ENCODE measurements at regions not wholly inside any gene's neighbourhood (a gene's known extent, or its start where the extent isn't known, plus 50 kb on each side); places are given as distances from the start of the nearest gene placed in this dataset.
A peak's percentile ranks its signal among the peaks of the same experiment; 100 is the strongest.

DNA sequence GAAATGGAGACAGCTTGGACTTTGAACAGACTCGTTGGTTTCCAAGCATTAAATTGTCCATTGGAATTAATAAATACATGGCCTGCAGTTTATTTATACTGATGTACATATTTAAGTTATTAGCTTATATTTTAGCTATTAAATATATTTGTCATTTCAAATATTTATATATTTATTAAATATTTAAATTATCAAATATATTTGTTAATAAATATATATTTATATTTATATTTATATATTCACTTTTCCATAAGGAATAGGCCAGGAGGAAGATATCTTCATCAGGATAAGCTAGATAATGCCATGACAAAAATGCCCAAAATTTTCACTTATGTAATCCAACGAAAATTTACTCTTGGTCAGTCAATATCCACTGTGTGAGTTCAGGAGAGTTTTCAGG is 229.9 kb downstream of the ZNF608 start:
- Histone ChIP-seq H3K9me3 (no peaks in the 10 kb centered on the region), H3K36me3 (no peaks in the 10 kb centered on the region), H3K4me1 (no peaks in the 10 kb centered on the region), H3K27ac (no peak overlapping the region), H3K4me3 (no peak overlapping the region), H3K27me3 (no peaks in the 10 kb centered on the region)
- DNase-seq = no peak
- intact Hi-C loops (cut with DNase I) = no loop called here
- WGBS, 2 donors = 48 to 55% methylated on average over 2 of the region's 2 CpGs
- TF ChIP-seq, protein P1, sequence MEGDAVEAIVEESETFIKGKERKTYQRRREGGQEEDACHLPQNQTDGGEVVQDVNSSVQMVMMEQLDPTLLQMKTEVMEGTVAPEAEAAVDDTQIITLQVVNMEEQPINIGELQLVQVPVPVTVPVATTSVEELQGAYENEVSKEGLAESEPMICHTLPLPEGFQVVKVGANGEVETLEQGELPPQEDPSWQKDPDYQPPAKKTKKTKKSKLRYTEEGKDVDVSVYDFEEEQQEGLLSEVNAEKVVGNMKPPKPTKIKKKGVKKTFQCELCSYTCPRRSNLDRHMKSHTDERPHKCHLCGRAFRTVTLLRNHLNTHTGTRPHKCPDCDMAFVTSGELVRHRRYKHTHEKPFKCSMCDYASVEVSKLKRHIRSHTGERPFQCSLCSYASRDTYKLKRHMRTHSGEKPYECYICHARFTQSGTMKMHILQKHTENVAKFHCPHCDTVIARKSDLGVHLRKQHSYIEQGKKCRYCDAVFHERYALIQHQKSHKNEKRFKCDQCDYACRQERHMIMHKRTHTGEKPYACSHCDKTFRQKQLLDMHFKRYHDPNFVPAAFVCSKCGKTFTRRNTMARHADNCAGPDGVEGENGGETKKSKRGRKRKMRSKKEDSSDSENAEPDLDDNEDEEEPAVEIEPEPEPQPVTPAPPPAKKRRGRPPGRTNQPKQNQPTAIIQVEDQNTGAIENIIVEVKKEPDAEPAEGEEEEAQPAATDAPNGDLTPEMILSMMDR (IDR thresholded peaks at IDR 0.05) = no peak
- no peak for ATAC-seq
- peak; percentile 70 for FAIRE-seq

DNA sequence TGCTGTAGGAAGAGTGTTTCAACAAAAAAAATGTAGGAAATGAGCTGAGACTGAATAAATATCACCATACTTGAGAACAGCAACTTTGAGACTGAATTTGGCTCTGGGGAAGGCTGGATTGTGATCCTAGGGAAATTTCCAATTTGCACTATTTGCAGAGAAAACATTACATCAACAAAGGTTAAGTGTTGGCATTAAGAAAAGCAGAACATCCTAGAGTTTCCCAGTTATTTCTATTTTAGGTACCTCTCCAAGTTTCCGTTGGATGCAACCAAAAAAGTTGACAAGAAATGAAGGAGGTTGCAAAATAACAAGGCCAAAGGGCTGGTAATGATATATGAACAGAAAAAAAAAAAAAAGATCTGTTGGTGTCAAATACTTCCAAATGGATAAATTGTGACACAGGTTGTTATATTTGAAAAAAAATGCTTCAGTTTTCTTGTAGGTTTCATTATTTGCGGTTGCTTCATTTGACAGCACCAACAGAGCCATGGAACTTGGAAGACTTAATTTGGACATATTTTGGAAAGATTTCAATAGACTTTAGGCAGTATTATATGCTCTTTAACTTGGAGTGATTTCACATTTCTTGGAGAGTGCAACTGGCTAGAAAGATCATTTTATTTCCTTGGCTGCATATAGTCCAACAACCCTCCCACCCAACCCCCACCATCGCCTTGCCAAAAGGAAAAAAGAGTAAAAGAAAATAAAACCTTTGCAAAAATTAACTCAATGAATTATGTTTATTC is 230.8 kb downstream of the ZNF608 start:
- H3K27ac ChIP-seq = no peak overlapping the region
- intact Hi-C loops (cut with DNase I) = no loop called here

DNA sequence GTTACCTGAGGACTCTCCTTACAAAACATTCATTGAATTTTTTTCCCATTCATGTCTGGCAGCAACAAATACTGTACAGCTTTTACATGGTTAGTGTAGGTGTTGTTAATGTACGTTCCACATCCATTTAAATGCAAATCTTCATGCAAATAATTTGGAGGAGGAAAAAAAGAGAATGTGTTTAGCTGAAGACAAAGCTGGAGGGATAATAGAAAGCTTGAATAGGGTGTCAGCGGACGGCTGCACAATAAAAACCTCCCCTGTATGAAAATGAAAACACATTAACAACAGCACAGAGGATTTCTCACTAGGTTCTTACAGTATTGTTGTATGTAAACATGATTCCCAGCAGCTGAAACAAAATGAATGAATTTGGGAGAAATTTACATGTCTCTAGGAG is 231.5 kb downstream of the ZNF608 start:
- TF ChIP-seq, protein P1 (IDR thresholded peaks at IDR 0.05) = no peak
- FAIRE-seq (no peak), DNase-seq (no peak), ATAC-seq (no peak)
- Histone ChIP-seq H3K36me3 (no peaks in the 10 kb centered on the region), H3K27me3 (no peaks in the 10 kb centered on the region), H3K9me3 (no peaks in the 10 kb centered on the region), H3K4me3 (no peak overlapping the region), H3K27ac (no peak overlapping the region), H3K4me1 (no peaks in the 10 kb centered on the region)
- WGBS, 2 donors = 91 to 92% methylated on average over 3 of the region's 3 CpGs
- intact Hi-C loops (cut with DNase I) = no loop called here

More for the DNA sequence above, 230.8 kb downstream of the ZNF608 start:
- ATAC-seq (no peak), FAIRE-seq (no peak), DNase-seq (no peak)
- H3K27me3 ChIP-seq = no peaks in the 10 kb centered on the region
- H3K4me3 ChIP-seq = no peak overlapping the region
- H3K36me3 ChIP-seq = no peaks in the 10 kb centered on the region
- TF ChIP-seq, protein P1 (IDR thresholded peaks at IDR 0.05) = no peak
- no peaks in the 10 kb centered on the region for H3K4me1 ChIP-seq
- 68 to 78% methylated on average over 3 of the region's 3 CpGs for WGBS, 2 donors
- no peaks in the 10 kb centered on the region for H3K9me3 ChIP-seq

DNA sequence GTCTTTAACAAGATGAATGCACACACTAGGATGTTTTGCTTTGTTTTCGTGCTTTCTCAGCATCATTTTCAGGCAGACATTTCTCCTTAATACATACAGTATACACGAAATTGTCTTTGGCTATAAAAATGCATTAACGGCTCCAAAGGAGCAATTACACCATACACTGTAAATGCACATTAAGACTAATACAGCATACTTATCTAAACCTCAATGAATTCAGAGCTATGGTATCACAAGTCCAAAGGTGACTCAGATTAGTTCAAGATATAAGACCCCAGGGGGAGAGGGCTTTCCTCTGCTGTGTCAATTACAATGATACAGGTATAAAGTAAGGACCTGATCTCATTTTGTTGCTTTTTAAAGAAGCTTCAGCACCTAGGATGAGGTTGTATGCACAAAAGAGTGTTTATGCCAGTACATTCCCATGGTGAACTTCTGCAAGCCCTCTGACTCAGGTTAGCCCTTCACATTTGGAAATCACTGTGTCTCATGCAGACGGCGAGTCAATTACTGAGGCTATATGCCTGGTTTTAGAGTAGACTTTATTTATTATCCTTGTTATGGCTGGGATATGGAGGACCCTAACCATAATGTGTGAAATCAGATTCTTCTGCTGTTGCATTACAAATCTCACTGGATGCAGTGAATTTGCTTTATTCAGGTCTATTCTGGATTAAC is 233.3 kb downstream of the ZNF608 start:
- H3K4me1 ChIP-seq = no peaks in the 10 kb centered on the region
- FAIRE-seq = no peak

More for the DNA sequence above, 233.3 kb downstream of the ZNF608 start:
- H3K27ac ChIP-seq = no peak overlapping the region
- no peak overlapping the region for H3K4me3 ChIP-seq
- TF ChIP-seq, protein P1 (IDR thresholded peaks at IDR 0.05) = no peak
- no peaks in the 10 kb centered on the region for H3K27me3 ChIP-seq
- H3K36me3 ChIP-seq = no peaks in the 10 kb centered on the region
- intact Hi-C loops (cut with DNase I) = no loop called here
- ATAC-seq (no peak), DNase-seq (no peak)
- no peaks in the 10 kb centered on the region for H3K9me3 ChIP-seq
- WGBS, 2 donors = 88 to 89% methylated on average over 5 of the region's 5 CpGs
